DOHH2 (cell line): ENCODE measurements at regions not wholly inside any gene's neighbourhood (a gene's known extent, or its start where the extent isn't known, plus 50 kb on each side); places are given as distances from the start of the nearest gene placed in this dataset.

Experiments used
- H3F3A ChIP-seq: fragments of 200-600 bp; sonication (generic), shearing (Covaris generic); 2 replicates; pipeline ENCODE4 v1.6.0; 2016; ENCODE audit warnings: antibody characterized with exemption, mild to moderate bottlenecking; ENCODE audit not compliant: control insufficient read depth, insufficient read depth
- H3K27ac ChIP-seq: fragments of 200-600 bp; sonication (generic); 2 replicates; pipeline ENCODE4 v1.5.1; 2014; ENCODE audit warnings: low read depth, mild to moderate bottlenecking, low read length, moderate library complexity
- H3K27me3 ChIP-seq: fragments of 200-600 bp; sonication (generic); 2 replicates; pipeline ENCODE4 v1.6.1; 2014; ENCODE audit warnings: mild to moderate bottlenecking, low read length, mixed read lengths; ENCODE audit not compliant: control insufficient read depth
- H3K36me3 ChIP-seq: fragments of 200-600 bp; sonication (generic); 2 replicates; pipeline ENCODE4 v1.6.1; 2014; ENCODE audit warnings: mild to moderate bottlenecking, low read length, moderate library complexity, mixed read lengths; ENCODE audit not compliant: control insufficient read depth
- H3K4me1 ChIP-seq: fragments of 200-600 bp; sonication (generic); 2 replicates; pipeline ENCODE4 v1.6.1; 2014; ENCODE audit warnings: mild to moderate bottlenecking, low read length, mixed read lengths; ENCODE audit not compliant: control insufficient read depth
- H3K4me2 ChIP-seq: fragments of 200-600 bp; sonication (generic); 2 replicates; pipeline ENCODE4 v1.6.0; 2014; ENCODE audit warnings: mild to moderate bottlenecking, low read length, moderate library complexity
- H3K4me3 ChIP-seq: fragments of 200-600 bp; sonication (generic); 2 replicates; pipeline ENCODE4 v1.5.1; 2014; ENCODE audit warnings: mild to moderate bottlenecking, low read length, mixed read lengths
- H3K79me2 ChIP-seq: fragments of 200-600 bp; sonication (generic); 2 replicates; pipeline ENCODE4 v1.6.1; 2014; ENCODE audit warnings: mild to moderate bottlenecking, low read length, mixed read lengths; ENCODE audit not compliant: control insufficient read depth
- H3K9me2 ChIP-seq: fragments of 200-600 bp; sonication (generic); replicated peaks from 2 replicates; pipeline ENCODE4 v1.6.1; 2014; ENCODE audit warnings: mild to moderate bottlenecking, low read length, mixed read lengths; ENCODE audit not compliant: control insufficient read depth
- H3K9me3 ChIP-seq: fragments of 200-600 bp; sonication (generic); 2 replicates; pipeline ENCODE4 v1.6.1; 2014; ENCODE audit warnings: antibody characterized with exemption, low read length, mixed read lengths; ENCODE audit not compliant: control insufficient read depth, insufficient read depth
- H4K20me1 ChIP-seq: fragments of 200-600 bp; sonication (generic); 2 replicates; pipeline ENCODE4 v1.6.0; 2014; ENCODE audit warnings: low read depth, mild to moderate bottlenecking, antibody characterized with exemption, low read length, moderate library complexity; ENCODE audit not compliant: control insufficient read depth, insufficient read depth
- CTCF ChIP-seq: fragments of 200-600 bp; sonication (generic); IDR thresholded peaks from one replicate; pipeline ENCODE4 v1.5.1; 2014; ENCODE audit warnings: antibody characterized with exemption, mild to moderate bottlenecking, low read depth, low read length; ENCODE audit not compliant: poor library complexity, severe bottlenecking
- EZH2phosphoT487 ChIP-seq: fragments of 200-600 bp; sonication (generic); IDR thresholded peaks from 2 replicates; pipeline ENCODE4 v1.6.1; 2017; ENCODE audit warnings: borderline replicate concordance, mild to moderate bottlenecking, antibody characterized with exemption, low read length, moderate library complexity, mixed read lengths

GRCh38 chr21:15243406-15243805, 178.6 kb upstream of the NRIP1 start:
- H3K27me3 ChIP-seq = no peaks in the 10 kb centered on the region
- no peaks in the 10 kb centered on the region for H3K79me2 ChIP-seq
- H4K20me1 ChIP-seq = no peaks in the 10 kb centered on the region
- H3K9me3 ChIP-seq = no peaks in the 10 kb centered on the region
- H3K9me2 ChIP-seq = no peaks in the 10 kb centered on the region
- no peak overlapping the region for H3K27ac ChIP-seq
- no peak overlapping the region for H3K4me3 ChIP-seq
- H3K4me2 ChIP-seq = no peak overlapping the region
- no peaks in the 10 kb centered on the region for H3K4me1 ChIP-seq
- no peaks in the 10 kb centered on the region for H3F3A ChIP-seq
- TF ChIP-seq EZH2phosphoT487 = no peak
- TF ChIP-seq CTCF = no peak
- H3K36me3 ChIP-seq = no peaks in the 10 kb centered on the region

GRCh38 chr21:15247613-15248012, 182.8 kb upstream of the NRIP1 start:
- H3K79me2 ChIP-seq = no peaks in the 10 kb centered on the region
- no peak overlapping the region for H3K4me2 ChIP-seq
- no peak overlapping the region for H3K4me3 ChIP-seq
- H3K4me1 ChIP-seq = no peaks in the 10 kb centered on the region
- no peak for TF ChIP-seq CTCF
- no peak for TF ChIP-seq EZH2phosphoT487
- no peaks in the 10 kb centered on the region for H3K9me2 ChIP-seq
- no peak overlapping the region for H3K27ac ChIP-seq
- no peaks in the 10 kb centered on the region; the same call in 1 of the 2 replicates for H3K9me3 ChIP-seq
- no peaks in the 10 kb centered on the region for H3F3A ChIP-seq
- H3K36me3 ChIP-seq = no peaks in the 10 kb centered on the region
- H4K20me1 ChIP-seq = no peaks in the 10 kb centered on the region
- H3K27me3 ChIP-seq = no peaks in the 10 kb centered on the region

GRCh38 chr21:15249285-15249993, 184.6 kb upstream of the NRIP1 start:
- Histone ChIP-seq H3K4me3 (no peak overlapping the region), H3K4me1 (no peaks in the 10 kb centered on the region), H3K36me3 (no peaks in the 10 kb centered on the region), H3K27ac (no peak overlapping the region), H3K9me2 (no peaks in the 10 kb centered on the region), H3K27me3 (no peaks in the 10 kb centered on the region), H4K20me1 (no peaks in the 10 kb centered on the region), H3K9me3 (no peaks in the 10 kb centered on the region; the same call in 1 of the 2 replicates), H3K79me2 (no peaks in the 10 kb centered on the region), H3F3A (no peaks in the 10 kb centered on the region), H3K4me2 (no peak overlapping the region)
- TF ChIP-seq CTCF (no peak), EZH2phosphoT487 (no peak)
